ENCODE measurements at regions not wholly inside any gene's neighbourhood (a gene's known extent, or its start where the extent isn't known, plus 50 kb on each side); places are given as distances from the start of the nearest gene placed in this dataset.

DNA sequence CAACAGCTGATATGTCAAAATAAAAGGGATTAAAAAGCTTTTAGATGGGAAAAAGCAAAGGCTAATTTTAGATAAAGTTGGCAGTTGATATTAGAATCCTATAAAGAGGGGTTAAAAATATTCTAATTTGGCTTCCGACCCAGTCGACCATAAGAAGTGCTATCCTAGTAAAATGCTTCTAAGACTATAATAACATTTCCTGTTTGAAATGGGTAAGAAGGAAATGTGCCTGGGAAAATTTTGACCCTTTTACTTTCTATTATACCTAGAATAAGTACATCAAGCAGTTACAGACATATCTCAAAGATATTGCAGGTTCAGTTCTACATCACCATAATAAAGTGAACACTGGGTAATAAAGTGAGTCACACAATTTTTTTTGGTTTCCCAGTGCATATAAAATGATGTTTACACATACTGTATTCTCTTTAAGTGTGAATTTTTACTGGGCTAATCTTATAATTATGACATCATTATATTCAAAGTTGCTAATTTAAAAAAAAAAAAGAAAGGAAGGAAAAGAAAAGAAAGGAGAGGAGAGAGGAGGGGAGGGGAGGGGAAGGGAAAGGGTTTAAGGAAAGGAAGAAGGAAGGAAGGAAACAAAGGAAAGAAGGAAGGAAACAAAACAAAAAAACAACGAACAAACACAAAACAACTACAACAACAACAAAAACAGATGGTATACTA lies 308.2 kb upstream of the NR5A2 start:
- TF ChIP-seq EP300 (IDR thresholded peaks at IDR 0.05) = no peak
- TF ChIP-seq, protein P1, sequence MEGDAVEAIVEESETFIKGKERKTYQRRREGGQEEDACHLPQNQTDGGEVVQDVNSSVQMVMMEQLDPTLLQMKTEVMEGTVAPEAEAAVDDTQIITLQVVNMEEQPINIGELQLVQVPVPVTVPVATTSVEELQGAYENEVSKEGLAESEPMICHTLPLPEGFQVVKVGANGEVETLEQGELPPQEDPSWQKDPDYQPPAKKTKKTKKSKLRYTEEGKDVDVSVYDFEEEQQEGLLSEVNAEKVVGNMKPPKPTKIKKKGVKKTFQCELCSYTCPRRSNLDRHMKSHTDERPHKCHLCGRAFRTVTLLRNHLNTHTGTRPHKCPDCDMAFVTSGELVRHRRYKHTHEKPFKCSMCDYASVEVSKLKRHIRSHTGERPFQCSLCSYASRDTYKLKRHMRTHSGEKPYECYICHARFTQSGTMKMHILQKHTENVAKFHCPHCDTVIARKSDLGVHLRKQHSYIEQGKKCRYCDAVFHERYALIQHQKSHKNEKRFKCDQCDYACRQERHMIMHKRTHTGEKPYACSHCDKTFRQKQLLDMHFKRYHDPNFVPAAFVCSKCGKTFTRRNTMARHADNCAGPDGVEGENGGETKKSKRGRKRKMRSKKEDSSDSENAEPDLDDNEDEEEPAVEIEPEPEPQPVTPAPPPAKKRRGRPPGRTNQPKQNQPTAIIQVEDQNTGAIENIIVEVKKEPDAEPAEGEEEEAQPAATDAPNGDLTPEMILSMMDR (IDR thresholded peaks at IDR 0.05) = no peak
- no peak for TF ChIP-seq POLR2AphosphoS5 (IDR thresholded peaks at IDR 0.05)
- TF ChIP-seq POLR2A (IDR thresholded peaks at IDR 0.05) = no peak
- Histone ChIP-seq H3K4me3 (no peak overlapping the region), H3K9me3 (no peaks in the 10 kb centered on the region), H3K36me3 (no peaks in the 10 kb centered on the region), H3K27me3 (no peaks in the 10 kb centered on the region), H3K4me1 (no peaks in the 10 kb centered on the region), H3K27ac (no peak overlapping the region)
- intact Hi-C loops (cut with DNase I) = no loop called here
- WGBS, 2 donors = 24 to 60% methylated on average over 3 of the region's 3 CpGs
- DNase-seq = no peak

DNA sequence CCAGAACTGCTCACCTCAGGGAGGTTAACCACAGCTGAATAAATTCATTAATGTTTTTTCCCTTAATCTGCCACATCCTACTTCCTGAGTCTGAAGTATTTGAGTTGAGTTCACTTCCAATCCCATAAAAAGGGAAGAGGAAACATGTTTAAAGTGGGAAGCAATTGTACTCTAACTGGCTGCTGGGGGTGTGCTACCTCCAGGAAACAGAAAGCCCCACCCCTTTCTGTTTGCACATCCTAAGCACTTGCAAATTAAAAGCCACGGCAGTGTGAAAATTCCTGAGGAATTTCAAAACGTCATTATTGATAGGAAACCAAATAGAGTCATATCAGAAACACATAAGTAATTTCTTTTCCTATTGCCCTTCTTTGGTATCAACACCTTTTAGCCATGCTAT lies 307.0 kb upstream of the NR5A2 start:
- intact Hi-C loops (cut with DNase I) = no loop called here
- no peaks in the 10 kb centered on the region for H3K9me3 ChIP-seq
- H3K4me1 ChIP-seq = no peaks in the 10 kb centered on the region
- no peak overlapping the region for H3K4me3 ChIP-seq
- no peaks in the 10 kb centered on the region for H3K36me3 ChIP-seq
- no peak overlapping the region for H3K27ac ChIP-seq
- no peak for TF ChIP-seq POLR2A (IDR thresholded peaks at IDR 0.05)
- TF ChIP-seq POLR2AphosphoS5 (IDR thresholded peaks at IDR 0.05) = no peak
- TF ChIP-seq, protein P1 (IDR thresholded peaks at IDR 0.05) = no peak
- no peak for DNase-seq
- WGBS, 2 donors = 9 to 11% methylated on average over 2 of the region's 2 CpGs
- H3K27me3 ChIP-seq = no peaks in the 10 kb centered on the region

DNA sequence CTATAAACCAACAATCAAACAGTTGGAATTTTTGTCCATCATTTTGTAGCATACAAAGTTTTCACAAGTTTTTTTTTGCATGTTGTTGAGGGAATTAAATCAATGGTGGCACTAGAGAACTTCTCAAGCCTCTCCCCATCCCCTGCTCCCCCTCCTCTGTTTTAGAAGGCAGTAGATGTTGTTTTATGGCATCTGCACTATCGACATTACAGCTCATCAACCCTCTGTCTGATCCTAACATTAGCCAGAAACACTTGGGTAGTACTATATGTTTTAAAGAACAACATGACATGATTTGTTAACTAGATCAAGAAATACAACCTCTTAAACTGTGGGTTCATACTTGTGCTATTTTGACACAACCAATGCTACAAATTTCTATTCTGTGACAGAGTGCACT lies 306.5 kb upstream of the NR5A2 start:
- no peak for DNase-seq
- Histone ChIP-seq H3K27me3 (no peaks in the 10 kb centered on the region), H3K27ac (no peak overlapping the region), H3K4me1 (no peaks in the 10 kb centered on the region), H3K9me3 (no peaks in the 10 kb centered on the region), H3K4me3 (no peak overlapping the region), H3K36me3 (no peaks in the 10 kb centered on the region)
- intact Hi-C loops (cut with DNase I) = no loop called here
- TF ChIP-seq POLR2A (IDR thresholded peaks at IDR 0.05) = no peak
- TF ChIP-seq, protein P1 (IDR thresholded peaks at IDR 0.05) = no peak
- WGBS, 2 donors = 36 to 60% methylated on average over 1 of the region's 1 CpG

DNA sequence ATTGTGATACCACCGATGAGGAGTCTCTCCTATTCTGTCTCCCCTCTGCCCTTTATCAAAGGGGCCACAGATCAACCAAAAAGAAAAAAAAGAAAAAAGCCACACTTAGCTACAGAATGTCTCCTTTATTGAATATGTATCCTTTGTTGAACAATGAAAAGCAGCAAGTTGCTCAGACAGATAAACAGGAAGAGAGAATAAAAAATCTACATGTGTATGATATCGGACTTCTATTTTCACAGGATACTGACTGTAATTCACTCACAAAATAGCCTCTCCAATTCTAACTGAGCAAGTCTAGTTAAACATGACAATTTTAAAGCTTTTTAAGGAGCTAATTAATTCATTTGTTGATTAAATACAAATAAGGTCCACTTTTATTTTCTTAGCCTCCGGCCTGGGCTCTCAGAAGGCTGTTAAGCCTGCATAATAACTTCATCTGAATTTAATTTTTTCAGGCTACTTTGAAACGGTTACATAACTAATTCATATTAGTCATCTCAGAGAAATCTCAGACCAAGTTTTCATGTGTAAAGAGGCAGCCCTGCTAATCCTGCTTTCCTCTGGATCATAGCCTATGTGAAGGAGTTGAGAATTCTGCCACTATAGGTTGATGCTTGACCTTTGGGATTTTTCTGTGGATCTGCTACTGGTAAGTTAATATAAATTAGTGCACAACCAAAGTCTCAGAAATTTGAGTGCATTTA lies 304.1 kb upstream of the NR5A2 start:
- no peaks in the 10 kb centered on the region for H3K36me3 ChIP-seq
- H3K27me3 ChIP-seq = no peaks in the 10 kb centered on the region
- H3K4me1 ChIP-seq = no peaks in the 10 kb centered on the region
- no peak for TF ChIP-seq EP300 (IDR thresholded peaks at IDR 0.05)
- TF ChIP-seq POLR2A (IDR thresholded peaks at IDR 0.05) = no peak
- no peak for TF ChIP-seq POLR2AphosphoS5 (IDR thresholded peaks at IDR 0.05)
- TF ChIP-seq, protein P1 (IDR thresholded peaks at IDR 0.05) = no peak
- no peaks in the 10 kb centered on the region for H3K9me3 ChIP-seq
- intact Hi-C loops (cut with DNase I) = no loop called here
- H3K4me3 ChIP-seq = no peak overlapping the region
- DNase-seq = no peak
- WGBS, 2 donors = 69 to 79% methylated on average over 4 of the region's 4 CpGs
- no peak overlapping the region for H3K27ac ChIP-seq

Data from sigmoid colon (tissue), 6 donors.